UCSD-AML1 (cell line): ENCODE measurements at regions not wholly inside any gene's neighbourhood (a gene's known extent, or its start where the extent isn't known, plus 50 kb on each side); places are given as distances from the start of the nearest gene placed in this dataset.

ENCODE experiments used
- DNase-seq: peaks from one replicate; lab custom pipeline; 2025; ENCODE audit not compliant: unreplicated experiment; lab: John Stamatoyannopoulos, UW

DNA sequence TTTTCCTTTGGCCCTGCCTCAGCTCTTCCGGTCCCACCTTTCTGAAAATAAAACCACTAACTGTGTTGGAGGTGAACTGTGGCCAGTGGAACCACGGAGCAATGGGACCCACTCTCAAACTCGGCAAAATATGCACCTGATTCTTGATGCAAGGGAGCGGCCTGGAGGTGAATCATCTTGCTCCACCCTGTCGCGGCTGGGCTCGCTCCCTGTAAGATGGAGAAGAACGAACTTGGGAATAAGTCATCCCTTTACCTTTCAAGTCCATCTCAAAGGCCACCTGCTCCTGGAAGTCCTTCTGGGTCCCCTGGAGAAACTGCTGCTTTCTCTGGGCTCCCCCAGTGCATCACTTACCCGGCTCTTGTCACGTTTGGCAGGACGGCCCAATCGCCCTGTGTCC, 309.9 kb downstream of the BCL11B start:
- DNase-seq, result no peak

DNA sequence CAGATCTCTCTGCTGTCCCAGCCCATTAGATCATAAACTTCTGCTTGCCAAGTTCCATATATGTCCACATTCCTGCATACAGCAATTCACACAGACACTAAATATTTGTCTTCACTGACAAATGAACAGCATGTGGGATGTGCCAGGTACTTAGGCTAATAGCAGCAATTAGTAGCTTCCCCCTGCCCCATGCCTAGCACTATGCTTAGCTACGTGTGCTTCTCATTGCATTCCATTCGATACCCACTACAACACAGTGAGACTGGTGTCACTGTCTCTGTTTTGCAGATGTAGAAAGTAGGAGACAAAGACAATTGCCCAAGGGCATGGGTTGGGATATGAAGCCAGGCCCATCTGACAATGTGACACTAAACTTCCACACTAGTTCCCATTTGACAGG, 308.4 kb downstream of the BCL11B start:
- DNase-seq, result no peak

- no peak for DNase-seq
Measured at GRCh38 chr14:98964171-98964570, 307.8 kb downstream of the BCL11B start.

GRCh38 chr14:98965076-98965475, 306.9 kb downstream of the BCL11B start:
- DNase-seq, result no peak

GRCh38 chr14:98966016-98966415, 306.0 kb downstream of the BCL11B start:
- no peak for DNase-seq

- no peak for DNase-seq
Measured at GRCh38 chr14:98966475-98967162, 305.4 kb downstream of the BCL11B start.

DNA sequence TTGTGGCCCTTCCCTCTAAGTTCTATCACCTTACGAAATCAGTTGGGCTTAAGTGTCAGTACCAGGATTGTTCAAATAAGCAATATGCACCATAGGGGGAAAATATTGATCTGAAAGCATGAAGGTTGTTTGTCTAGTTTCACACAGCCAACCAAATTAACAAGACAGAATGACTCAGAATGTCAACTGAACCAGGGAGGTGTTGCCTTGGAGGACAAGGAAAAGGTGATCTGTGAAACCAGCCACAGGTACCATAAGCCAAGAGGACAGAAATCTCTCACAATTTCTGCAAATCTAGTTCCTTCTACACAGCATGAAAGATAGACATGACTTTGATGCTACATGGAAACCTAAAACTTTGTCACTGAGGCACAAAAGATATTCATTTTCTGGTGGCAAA, 297.9 kb downstream of the BCL11B start:
- DNase-seq, result no peak

DNA sequence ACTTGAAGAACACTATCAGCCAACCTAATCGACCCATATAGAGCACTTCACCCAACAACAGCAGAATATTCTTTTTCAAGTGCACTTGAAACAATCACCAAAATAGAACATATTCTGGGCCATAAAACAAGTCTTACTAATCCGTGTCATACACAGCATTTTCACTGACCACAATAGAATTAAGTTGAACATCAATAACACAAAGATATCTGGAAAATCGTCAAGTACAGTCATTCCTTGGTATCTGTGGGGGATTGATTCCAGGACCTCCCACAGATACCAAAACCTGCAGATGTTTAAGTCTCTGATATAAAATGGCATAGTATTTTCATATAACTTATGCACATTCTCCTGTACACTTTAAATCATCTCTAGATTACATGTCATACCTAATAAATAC, 295.7 kb downstream of the BCL11B start:
- DNase-seq, result no peak

- DNase-seq, result no peak
Measured at GRCh38 chr14:98977451-98977850, 294.5 kb downstream of the BCL11B start.

DNA sequence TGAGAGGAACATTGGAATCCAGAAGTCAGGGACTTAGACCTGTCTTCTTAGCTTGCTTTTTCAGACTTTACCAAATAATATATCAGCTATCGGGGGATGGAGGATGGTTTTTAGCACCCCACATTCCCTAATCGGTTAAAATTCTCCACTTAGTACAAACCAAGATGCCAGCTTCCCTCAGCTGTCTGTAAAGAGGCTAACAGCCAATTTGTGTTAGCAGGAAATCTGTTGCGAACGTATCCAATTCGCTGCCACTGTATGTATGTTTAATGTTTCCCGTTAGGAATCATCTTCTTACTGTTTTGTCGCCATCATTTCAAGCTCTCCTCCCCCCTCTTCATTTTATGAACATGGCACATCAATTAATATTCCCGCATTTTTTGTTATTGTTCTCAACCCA, 289.0 kb downstream of the BCL11B start:
- no peak for DNase-seq

- no peak for DNase-seq
Measured at GRCh38 chr14:98984027-98984718, 287.8 kb downstream of the BCL11B start.

- no peak for DNase-seq
Measured at GRCh38 chr14:98984719-98985041, 287.3 kb downstream of the BCL11B start.

- DNase-seq, result no peak
Measured at GRCh38 chr14:98993818-98994217, 278.2 kb downstream of the BCL11B start.

GRCh38 chr14:98994561-98994960, 277.4 kb downstream of the BCL11B start:
- DNase-seq, result no peak

GRCh38 chr14:98997526-98998205, 274.3 kb downstream of the BCL11B start:
- no peak for DNase-seq

DNA sequence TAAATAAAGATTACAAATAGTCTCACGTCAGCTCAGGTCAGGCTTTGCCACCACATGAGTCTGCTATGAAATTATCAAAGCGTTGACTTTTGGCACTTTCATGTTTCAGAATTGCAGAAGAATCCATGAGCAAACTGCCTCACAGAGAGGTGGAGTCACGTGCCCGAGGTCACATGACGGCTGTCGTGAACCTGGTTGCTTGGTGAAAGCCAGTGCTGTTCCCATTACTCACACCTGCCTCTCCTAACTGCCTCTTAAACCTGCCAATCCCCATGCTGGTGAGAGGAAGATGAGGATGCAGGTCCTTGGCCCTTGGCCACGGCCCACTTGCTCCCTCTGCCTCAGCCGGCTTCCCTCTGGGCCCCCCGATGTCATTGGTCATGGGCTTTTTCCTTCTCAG, 272.7 kb downstream of the BCL11B start:
- no peak for DNase-seq

GRCh38 chr14:98999901-99000300, 272.1 kb downstream of the BCL11B start:
- no peak for DNase-seq

DNA sequence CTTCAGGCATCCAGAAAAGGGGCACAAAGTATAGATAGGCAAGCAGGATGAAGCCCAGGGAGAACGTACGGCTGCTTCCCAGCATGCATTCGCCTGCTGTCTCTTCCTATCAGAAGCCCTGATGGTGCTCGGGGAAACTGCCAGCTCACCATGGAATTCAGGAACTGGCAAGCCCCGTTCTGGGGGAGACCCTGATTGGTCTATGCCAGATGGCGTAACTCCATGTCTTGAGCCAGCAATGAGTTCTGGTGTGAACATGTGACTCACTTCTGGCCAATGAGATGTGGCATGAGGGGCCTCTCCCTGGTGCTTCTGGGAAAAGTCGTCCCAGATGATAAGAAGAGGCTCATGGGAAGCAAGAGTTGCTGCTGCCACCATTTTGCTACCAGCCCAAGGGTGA, 270.8 kb downstream of the BCL11B start:
- no peak for DNase-seq

GRCh38 chr14:99003646-99004045, 268.4 kb downstream of the BCL11B start:
- no peak for DNase-seq

DNA sequence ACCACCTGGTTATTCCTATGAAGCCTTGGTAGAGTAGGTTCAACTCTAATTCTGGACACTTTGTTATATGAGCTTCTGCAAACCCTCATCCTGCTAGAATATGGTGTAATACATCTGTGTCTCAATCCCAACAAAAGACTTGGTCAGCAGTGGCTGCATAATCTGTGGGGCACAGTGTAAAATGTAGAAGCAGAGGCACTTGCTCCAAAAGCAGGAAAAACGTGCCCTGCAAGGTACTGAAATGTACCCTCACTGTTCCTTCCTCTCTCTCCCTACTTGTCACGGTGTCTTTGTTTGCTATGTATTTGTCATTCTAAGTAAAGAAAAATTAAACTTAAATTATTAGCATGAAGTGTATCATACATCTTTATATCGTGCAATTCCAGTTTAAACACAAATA, 267.9 kb downstream of the BCL11B start:
- DNase-seq, result no peak

DNA sequence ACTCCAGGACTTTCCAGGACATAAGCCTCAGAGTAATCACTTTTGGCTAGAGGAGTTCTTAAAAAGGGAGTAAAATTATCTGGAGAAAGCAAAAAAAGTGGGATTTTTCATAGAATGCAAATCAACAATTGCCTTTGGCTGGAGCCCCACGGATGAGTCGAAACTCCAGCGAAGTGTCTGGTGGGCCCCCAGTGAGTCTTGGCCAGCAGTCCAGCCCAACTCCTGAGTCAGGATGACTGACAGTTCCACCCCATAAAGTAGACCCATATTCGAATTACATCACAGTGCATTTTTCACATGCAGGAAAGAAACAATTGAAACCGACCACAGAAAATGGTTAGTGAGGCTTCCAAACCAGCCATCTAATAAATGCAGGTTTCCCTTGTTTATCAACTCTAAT, 265.7 kb downstream of the BCL11B start:
- no peak for DNase-seq

GRCh38 chr14:99007795-99008194, 264.2 kb downstream of the BCL11B start:
- DNase-seq, result no peak
